IgD-negative memory B cell (primary cell): ENCODE measurements at regions not wholly inside any gene's neighbourhood (a gene's known extent, or its start where the extent isn't known, plus 50 kb on each side); places are given as distances from the start of the nearest gene placed in this dataset.

Experiments
- H3K27ac Mint-ChIP-seq, 3 donors: one replicate each; pipeline ENCODE4 v1.8.0; 2020 to 2022; ENCODE audit warnings: mild to moderate bottlenecking in 3 of 3, mixed read lengths in 3 of 3, moderate library complexity in 1 of 3
- H3K27me3 Mint-ChIP-seq: one replicate; pipeline ENCODE4 v1.8.0; 2021; ENCODE audit warnings: mixed read lengths
- H3K36me3 Mint-ChIP-seq: one replicate; pipeline ENCODE4 v1.8.0; 2020; ENCODE audit warnings: mild to moderate bottlenecking, mixed read lengths
- H3K4me1 Mint-ChIP-seq, 3 donors: one replicate each; pipeline ENCODE4 v1.8.0; 2020 to 2022; ENCODE audit warnings: mixed read lengths in 3 of 3, mild to moderate bottlenecking in 1 of 3
- H3K4me3 Mint-ChIP-seq, 4 donors: one replicate each; pipeline ENCODE4 v1.8.0; 2020 to 2022; ENCODE audit warnings: mild to moderate bottlenecking in 4 of 4, mixed read lengths in 4 of 4, moderate library complexity in 3 of 4
- H3K9me3 Mint-ChIP-seq, 3 donors: one replicate each; pipeline ENCODE4 v1.8.0; 2020 to 2021; ENCODE audit warnings: mixed read lengths in 3 of 3, mild to moderate bottlenecking in 1 of 3

DNA sequence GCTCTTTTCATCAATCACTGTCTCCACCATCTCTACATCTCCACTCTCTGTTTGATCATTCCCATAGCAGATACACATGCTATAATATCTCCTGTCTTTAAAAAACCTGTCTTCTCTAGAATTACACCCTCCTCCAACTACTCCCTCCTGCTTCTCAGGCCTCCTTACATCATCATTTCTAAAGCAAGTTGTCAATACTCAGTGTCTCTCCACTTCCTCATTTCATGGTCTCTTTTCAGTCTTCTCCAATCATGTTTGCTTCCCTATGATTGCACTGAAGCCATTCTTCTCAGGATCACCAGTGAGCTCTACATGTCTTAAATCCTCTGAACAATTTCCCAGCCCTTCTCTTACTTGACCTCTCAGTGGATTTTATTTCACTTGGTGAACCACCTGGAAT lies 87.0 kb upstream of the ZNF280D start:
- H3K27me3 Mint-ChIP-seq: no peaks in the 10 kb centered on the region
- H3K9me3 Mint-ChIP-seq: no peaks in the 10 kb centered on the region
- no peak overlapping the region for H3K4me3 Mint-ChIP-seq
- H3K4me1 Mint-ChIP-seq: peaks cover 0 to 7% (median 5%) of the 10 kb centered on the region in 3 donors
- H3K36me3 Mint-ChIP-seq: peaks cover 2% of the 10 kb centered on the region
- no peak overlapping the region for H3K27ac Mint-ChIP-seq

DNA sequence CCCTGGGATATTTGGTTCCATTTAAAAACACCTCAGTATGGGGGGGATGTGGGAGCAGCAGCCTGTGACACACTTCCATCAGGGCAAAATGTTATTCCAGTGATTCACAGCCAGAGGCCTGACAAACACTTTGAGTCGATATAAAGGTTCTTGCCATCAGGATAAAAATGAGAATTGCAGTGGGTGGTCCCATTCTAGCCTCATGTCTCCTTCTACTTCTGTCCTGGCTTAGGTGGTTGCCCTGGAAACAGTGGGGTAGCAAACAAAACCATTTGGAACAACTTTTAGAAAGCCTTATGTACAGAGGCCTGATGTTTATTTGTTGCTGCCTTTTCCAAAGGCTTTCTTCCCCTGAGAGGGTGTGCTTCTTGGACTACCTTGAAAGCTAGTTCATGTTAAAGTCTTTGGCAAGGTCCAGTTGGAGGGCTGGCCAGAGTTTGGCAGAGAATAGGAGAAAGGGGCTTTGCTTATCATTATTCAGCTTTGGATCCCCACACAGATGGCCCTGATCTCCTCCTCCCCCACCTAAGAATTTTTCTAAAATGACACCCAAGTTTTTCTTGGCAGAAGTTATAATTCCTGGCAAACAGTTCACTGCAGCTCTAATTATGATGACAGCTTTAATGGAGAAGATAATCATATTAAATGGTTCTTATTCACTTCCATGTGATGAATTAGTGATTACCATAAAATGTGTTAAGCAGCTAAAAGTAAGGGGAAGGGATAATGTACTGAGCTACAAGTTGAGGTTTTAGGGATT lies 84.2 kb upstream of the ZNF280D start:
- Mint-ChIP-seq H3K27ac (no peak overlapping the region), H3K4me1 (peaks cover 5 to 7% (median 6%) of the 10 kb centered on the region in 3 donors), H3K4me3 (no peak overlapping the region), H3K27me3 (no peaks in the 10 kb centered on the region), H3K36me3 (peaks cover 5% of the 10 kb centered on the region), H3K9me3 (no peaks in the 10 kb centered on the region)

DNA sequence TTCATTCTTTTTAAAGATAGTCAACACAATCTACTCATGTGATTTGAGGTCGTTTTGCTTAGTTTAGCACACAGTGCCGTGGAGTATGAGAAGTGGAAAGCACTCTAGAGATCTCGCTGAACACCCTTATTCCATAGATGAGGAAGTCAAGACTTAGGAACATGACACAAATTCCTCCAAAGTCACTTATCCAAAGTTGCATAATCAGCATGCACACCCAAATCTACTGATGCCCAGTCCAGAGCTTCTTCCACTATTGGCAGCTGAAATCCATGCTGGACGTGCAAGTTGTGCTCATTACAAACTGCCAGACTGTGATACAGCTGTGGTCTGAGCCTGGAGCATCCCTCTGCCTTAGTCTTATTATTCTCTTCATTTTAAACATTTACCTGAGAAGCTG lies 83.5 kb upstream of the ZNF280D start:
- Mint-ChIP-seq H3K27me3 (no peaks in the 10 kb centered on the region), H3K9me3 (no peaks in the 10 kb centered on the region), H3K36me3 (peaks cover 4% of the 10 kb centered on the region), H3K27ac (no peak overlapping the region), H3K4me1 (peaks cover 5 to 11% (median 7%) of the 10 kb centered on the region in 3 donors), H3K4me3 (no peak overlapping the region)

DNA sequence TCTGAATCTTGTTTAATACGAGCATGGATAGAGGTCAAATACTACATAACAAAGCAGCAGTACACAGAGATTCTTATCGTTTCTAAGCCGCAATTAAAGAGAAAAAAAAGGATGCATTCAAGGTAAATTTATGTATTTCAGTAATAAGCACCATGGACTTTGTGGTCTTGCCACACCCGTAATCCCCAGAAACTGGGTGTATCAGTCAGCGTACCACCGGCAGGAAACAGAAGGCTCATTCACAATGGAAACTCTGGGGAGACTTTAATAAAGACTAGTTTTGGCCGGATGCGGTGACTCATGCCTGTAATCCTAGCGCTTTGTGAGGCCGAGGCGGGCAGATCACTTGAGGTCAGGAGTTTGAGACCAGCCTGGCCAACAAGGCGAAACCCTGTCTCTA lies 81.9 kb upstream of the ZNF280D start:
- peaks cover 4 to 6% (median 5%) of the 10 kb centered on the region in 3 donors for H3K4me1 Mint-ChIP-seq
- H3K27me3 Mint-ChIP-seq: no peaks in the 10 kb centered on the region
- no peak overlapping the region for H3K4me3 Mint-ChIP-seq
- no peak overlapping the region for H3K27ac Mint-ChIP-seq
- peaks cover 0 to 5% (median 2%) of the 10 kb centered on the region in 3 donors for H3K9me3 Mint-ChIP-seq
- peaks cover 3% of the 10 kb centered on the region for H3K36me3 Mint-ChIP-seq

DNA sequence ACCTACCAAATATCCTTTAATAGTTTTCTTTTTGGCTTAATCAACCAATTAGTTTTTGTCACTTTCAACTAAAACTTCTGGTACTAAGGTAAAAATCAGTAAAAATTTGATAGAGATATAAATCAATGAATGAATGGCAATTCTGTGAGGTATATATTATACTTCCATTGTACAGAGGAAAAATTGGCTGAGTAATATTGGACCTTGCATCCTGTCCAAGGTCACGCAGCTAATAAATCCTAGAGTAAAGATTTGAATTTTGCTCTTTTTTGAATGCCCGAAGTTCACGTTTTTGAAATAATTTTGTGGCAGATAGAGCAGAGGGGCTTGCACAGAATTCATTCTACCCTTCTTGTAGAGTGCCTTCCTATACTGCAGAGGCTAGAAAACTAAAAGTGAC lies 81.1 kb upstream of the ZNF280D start:
- H3K27ac Mint-ChIP-seq: peak overlapping the region in 1 of 3 donors; percentile 44
- H3K4me1 Mint-ChIP-seq: peaks cover 3 to 5% (median 4%) of the 10 kb centered on the region in 3 donors
- H3K4me3 Mint-ChIP-seq: no peak overlapping the region
- H3K36me3 Mint-ChIP-seq: peaks cover 5% of the 10 kb centered on the region
- peaks cover 0 to 7% (median 2%) of the 10 kb centered on the region in 3 donors for H3K9me3 Mint-ChIP-seq
- no peaks in the 10 kb centered on the region for H3K27me3 Mint-ChIP-seq

DNA sequence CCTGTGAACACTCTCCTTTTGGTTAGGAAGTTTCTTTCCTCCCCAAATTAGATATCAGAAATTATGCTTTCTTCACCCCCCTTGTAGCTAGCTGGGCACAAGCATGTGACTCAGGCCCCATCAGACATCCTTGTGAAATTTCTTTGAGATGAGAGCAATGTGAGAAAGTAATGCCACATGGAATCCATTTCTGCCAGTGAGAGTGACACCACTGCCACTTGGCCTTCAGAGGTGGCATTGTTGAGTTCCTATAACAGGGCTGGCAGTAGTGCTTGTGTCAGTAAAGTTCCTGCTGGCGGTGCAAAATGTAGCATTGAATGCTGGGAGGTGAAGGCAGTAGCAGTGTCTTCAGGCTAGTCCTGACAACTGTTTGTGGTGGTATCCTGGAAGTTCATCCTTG lies 80.7 kb upstream of the ZNF280D start:
- Mint-ChIP-seq H3K27me3 (no peaks in the 10 kb centered on the region), H3K4me3 (no peak overlapping the region), H3K4me1 (peaks cover 3 to 5% (median 4%) of the 10 kb centered on the region in 3 donors), H3K27ac (no peak overlapping the region), H3K9me3 (peaks cover 2 to 9% (median 4%) of the 10 kb centered on the region in 3 donors), H3K36me3 (peaks cover 8% of the 10 kb centered on the region)

DNA sequence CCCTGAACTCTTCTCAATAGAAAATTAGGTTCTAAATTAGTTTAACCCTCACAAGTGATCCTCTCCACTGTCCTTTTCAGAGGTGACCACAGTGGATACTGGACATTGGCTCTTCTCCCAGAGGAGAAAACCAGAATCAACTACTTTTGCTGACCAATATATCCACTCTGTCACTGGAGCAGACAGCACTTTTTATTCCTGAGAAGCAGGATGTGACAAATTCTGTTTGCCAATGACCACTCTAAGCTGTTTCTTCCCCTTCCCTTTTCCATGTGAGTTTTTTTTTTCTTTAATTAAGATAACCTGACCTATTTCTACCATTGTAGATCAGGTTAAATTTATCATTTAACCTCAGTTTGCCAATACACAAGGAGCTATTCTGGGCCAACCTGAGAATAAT lies 79.7 kb upstream of the ZNF280D start:
- no peak overlapping the region for H3K27ac Mint-ChIP-seq
- no peaks in the 10 kb centered on the region for H3K27me3 Mint-ChIP-seq

DNA sequence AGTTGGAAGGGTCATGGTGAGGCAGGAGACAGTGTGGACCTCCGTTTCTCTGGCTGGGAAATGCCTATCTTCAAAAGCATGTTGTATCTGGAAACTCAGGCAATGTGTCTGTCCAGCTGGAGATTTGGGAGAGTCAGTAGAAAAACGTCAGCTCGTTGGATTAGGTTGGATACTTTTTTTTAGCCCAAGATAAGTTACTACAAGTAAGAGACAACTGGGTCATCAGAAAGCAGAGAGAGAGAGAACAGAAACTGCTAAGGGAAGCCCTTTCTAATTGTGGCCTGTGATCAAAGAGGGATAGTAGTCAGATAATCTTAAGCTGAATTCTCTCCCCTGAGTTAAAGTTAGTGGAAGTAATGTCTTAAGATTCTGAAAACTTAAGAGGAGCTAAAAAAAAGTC lies 78.9 kb upstream of the ZNF280D start:
- Mint-ChIP-seq H3K27me3 (no peaks in the 10 kb centered on the region), H3K9me3 (peaks cover 4 to 19% (median 15%) of the 10 kb centered on the region in 3 donors), H3K4me1 (peaks cover 3 to 5% (median 4%) of the 10 kb centered on the region in 3 donors), H3K27ac (peak overlapping the region in 1 of 3 donors; percentile 62), H3K4me3 (no peak overlapping the region), H3K36me3 (peaks cover 9% of the 10 kb centered on the region)

More for the DNA sequence above, 79.7 kb upstream of the ZNF280D start:
- H3K9me3 Mint-ChIP-seq: peaks cover 2 to 15% (median 14%) of the 10 kb centered on the region in 3 donors
- peaks cover 9% of the 10 kb centered on the region for H3K36me3 Mint-ChIP-seq
- no peak overlapping the region for H3K4me3 Mint-ChIP-seq
- peaks cover 3 to 5% (median 4%) of the 10 kb centered on the region in 3 donors for H3K4me1 Mint-ChIP-seq

DNA sequence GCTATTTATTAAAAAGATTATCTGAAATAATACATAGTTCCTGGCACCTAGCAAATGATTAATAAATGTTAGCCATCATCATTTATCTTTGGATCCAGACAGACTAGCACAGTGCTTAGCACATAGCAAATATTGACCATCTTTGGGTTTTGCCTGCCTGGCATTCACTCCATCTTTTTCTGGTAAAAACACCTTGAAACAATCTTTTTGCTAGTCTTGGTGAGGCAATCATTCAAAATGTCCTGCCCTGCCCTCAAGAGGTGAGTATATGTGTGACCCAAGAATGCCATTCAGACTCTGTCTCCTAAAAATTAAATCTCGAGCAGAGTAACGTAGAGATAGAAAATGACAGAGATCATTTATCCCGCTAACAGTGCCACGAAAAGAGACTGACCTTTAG lies 78.3 kb upstream of the ZNF280D start:
- peak overlapping the region in 1 of 4 donors; percentile 6 for H3K4me3 Mint-ChIP-seq
- H3K27ac Mint-ChIP-seq: peak overlapping the region in 1 of 3 donors; percentile 62
- peaks cover 3 to 5% (median 4%) of the 10 kb centered on the region in 3 donors for H3K4me1 Mint-ChIP-seq
- no peaks in the 10 kb centered on the region for H3K27me3 Mint-ChIP-seq
- peaks cover 4 to 19% (median 17%) of the 10 kb centered on the region in 3 donors for H3K9me3 Mint-ChIP-seq
- peaks cover 11% of the 10 kb centered on the region for H3K36me3 Mint-ChIP-seq

DNA sequence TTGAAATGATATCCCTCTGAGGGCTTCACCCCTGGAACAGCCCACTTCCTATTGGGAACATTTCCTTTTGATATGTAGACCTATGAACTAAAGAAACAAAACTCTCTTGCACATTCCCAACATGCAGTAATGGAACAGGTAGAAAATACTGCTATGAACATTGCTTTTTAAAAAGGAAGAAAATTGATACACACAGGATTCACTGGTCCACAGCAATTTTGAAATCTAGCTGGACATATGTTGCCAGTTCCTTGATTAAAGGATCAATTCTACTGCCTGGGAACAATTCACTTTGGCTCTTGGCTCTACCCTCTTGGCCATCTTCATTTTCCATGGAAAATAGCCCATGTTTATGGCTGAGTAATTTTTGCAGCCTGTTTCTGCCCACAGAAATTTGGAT lies 74.9 kb upstream of the ZNF280D start:
- Mint-ChIP-seq H3K4me1 (peaks cover 25 to 28% (median 26%) of the 10 kb centered on the region in 3 donors), H3K4me3 (no peak overlapping the region), H3K27ac (no peak overlapping the region), H3K36me3 (peaks cover 11% of the 10 kb centered on the region), H3K9me3 (peaks cover 4 to 19% (median 17%) of the 10 kb centered on the region in 3 donors), H3K27me3 (peaks cover 4% of the 10 kb centered on the region)

DNA sequence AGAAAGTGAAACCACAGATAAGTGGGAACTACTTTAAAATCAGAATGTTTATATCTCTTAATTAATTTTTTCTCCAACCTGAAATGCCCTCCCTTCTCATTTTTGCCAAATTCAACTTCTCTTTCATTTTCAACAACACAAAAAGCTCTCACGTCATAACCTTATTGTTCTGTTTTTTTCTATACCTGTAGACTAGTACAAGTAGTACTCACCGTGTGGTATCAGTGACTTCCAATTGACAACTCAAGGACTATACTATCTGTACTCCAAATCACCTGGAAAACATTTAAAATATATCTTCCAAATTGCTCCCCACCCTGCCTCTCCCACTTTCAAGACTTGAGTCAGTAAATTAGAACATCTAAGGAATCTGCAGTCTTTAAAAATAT lies 72.8 kb upstream of the ZNF280D start:
- Mint-ChIP-seq H3K4me3 (peak overlapping the region; percentile 54 to 89 (median 80)), H3K27ac (peak overlapping the region in 1 of 3 donors; percentile 84), H3K9me3 (peaks cover 4 to 19% (median 17%) of the 10 kb centered on the region in 3 donors), H3K4me1 (peaks cover 25 to 40% (median 26%) of the 10 kb centered on the region in 3 donors), H3K36me3 (peaks cover 11% of the 10 kb centered on the region), H3K27me3 (peaks cover 9% of the 10 kb centered on the region)

DNA sequence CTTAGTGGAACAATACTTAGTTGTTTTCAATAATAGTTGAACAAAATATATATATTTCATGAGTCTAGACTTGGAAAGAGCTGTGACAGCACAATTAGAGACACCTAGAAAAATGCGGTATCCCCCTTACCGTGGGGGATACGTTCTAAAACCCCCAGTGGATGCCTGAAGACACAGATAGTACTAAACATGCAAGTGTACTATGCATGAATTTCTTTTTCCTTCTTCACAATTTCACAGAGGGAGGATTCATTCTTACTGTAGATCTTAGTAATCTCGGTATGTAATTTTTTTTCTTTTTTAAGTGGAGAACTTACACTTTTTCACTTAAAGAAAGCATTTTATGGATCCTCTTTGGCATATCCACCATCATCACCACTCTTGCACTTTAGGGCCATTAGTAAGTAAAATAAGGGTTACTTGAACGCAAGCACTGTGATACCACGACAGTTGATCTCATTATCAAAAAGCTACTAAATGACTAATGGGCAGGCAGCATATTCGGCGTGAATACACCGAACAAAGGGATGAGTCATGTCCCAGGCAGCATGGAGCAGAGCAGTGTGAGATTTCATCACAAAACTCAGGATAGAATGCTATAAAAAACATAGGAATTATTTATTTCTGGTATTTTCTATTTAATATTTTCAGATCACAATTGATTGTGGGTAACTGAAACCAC lies 72.3 kb upstream of the ZNF280D start:
- H3K36me3 Mint-ChIP-seq: peaks cover 11% of the 10 kb centered on the region
- peaks cover 1 to 19% (median 12%) of the 10 kb centered on the region in 3 donors for H3K9me3 Mint-ChIP-seq
- peak overlapping the region; percentile 54 to 89 (median 80) for H3K4me3 Mint-ChIP-seq
- peaks cover 25 to 40% (median 26%) of the 10 kb centered on the region in 3 donors for H3K4me1 Mint-ChIP-seq
- peaks cover 9% of the 10 kb centered on the region for H3K27me3 Mint-ChIP-seq
- H3K27ac Mint-ChIP-seq: peak overlapping the region in 2 of 3 donors; percentile 64 to 84

DNA sequence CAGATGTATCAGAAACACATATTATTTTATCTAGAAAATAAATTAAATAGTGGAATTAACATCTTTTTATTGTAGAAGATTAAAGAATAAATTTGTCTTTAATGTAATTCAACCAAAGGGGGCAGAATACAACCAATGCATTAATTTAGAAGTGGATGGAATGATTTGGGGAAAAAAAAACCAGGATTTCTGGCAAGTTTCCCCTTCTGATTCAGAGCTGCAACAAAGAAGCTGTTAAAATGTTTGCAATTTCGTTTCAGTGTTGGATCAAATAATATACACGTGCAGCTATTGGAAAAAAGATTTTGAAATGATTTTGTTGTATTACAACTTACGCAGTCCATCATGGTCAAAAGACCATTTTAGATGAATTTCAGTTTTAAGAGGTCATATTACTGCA lies 71.6 kb upstream of the ZNF280D start:
- H3K4me1 Mint-ChIP-seq: peaks cover 25 to 40% (median 26%) of the 10 kb centered on the region in 3 donors
- peaks cover 9% of the 10 kb centered on the region for H3K36me3 Mint-ChIP-seq
- H3K9me3 Mint-ChIP-seq: peaks cover 1 to 19% (median 10%) of the 10 kb centered on the region in 3 donors
- no peak overlapping the region for H3K27ac Mint-ChIP-seq
- H3K4me3 Mint-ChIP-seq: peak overlapping the region in 2 of 4 donors; percentile 80 to 89
- peaks cover 9% of the 10 kb centered on the region for H3K27me3 Mint-ChIP-seq

DNA sequence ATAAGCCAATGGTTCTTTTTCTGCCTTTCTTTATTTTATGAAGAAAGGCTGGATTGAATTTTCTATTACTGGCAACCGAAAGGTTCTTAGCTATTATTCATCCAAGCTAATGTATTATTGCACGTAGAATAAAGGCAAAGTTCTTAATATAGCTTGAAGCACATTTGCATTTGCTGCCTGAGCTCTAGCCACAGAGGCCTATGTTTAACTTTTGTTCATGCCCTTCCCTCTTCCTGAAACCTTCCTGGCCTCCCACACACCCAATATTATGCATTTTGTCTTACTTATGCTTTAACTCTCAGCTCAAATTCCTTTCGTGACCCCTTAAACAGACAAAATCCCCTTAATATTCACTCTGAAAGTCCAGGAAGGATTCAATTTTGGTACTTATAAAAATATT lies 71.0 kb upstream of the ZNF280D start:
- H3K27ac Mint-ChIP-seq: peak overlapping the region in 2 of 3 donors; percentile 2 to 72
- H3K9me3 Mint-ChIP-seq: peaks cover 1 to 18% (median 10%) of the 10 kb centered on the region in 3 donors
- peak overlapping the region in 3 of 4 donors; percentile 61 to 91 (median 84) for H3K4me3 Mint-ChIP-seq

DNA sequence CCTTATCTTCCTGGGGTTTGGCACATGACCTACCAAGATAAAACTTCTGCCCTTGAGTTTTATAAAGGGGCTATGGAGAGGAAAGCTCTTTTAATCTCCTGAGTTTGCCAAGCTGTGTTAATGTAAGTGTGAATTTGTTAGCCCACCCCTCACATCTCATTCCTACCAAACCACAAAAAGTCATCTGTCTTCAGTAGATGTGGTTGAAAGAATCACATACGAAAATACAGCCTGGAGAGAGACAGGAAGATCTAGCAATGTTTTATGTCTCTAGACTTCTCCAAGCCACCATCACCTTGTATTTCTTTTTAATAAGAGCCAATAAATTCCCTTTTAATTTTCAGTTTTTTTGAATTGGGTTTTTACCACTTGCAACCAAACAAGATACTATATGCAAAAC lies 68.9 kb upstream of the ZNF280D start:
- Mint-ChIP-seq H3K4me1 (peaks cover 25 to 46% (median 29%) of the 10 kb centered on the region in 3 donors), H3K27ac (no peak overlapping the region), H3K9me3 (peaks cover 0 to 2% (median 0%) of the 10 kb centered on the region in 3 donors), H3K36me3 (peaks cover 4% of the 10 kb centered on the region), H3K27me3 (peaks cover 9% of the 10 kb centered on the region), H3K4me3 (no peak overlapping the region)

More for the DNA sequence above, 71.0 kb upstream of the ZNF280D start:
- Mint-ChIP-seq H3K27me3 (peaks cover 9% of the 10 kb centered on the region), H3K4me1 (peaks cover 25 to 40% (median 26%) of the 10 kb centered on the region in 3 donors), H3K36me3 (peaks cover 8% of the 10 kb centered on the region)
